Neural progenitor cell (in vitro differentiated cells): ENCODE measurements at regions not wholly inside any gene's neighbourhood (a gene's known extent, or its start where the extent isn't known, plus 50 kb on each side); places are given as distances from the start of the nearest gene placed in this dataset.

Source experiments
- EZH2phosphoT487 ChIP-seq: fragments of 200-600 bp; sonication (generic); IDR thresholded peaks from 2 replicates; pipeline ENCODE4 v1.6.1; 2017; ENCODE audit warnings: antibody characterized with exemption
- TF ChIP-seq, protein P1 (sequence below): fragments of 200-600 bp; sonication (generic); IDR thresholded peaks from 2 replicates; pipeline ENCODE4 v1.5.1; 2017; ENCODE audit warnings: antibody characterized with exemption, mild to moderate bottlenecking

DNA sequence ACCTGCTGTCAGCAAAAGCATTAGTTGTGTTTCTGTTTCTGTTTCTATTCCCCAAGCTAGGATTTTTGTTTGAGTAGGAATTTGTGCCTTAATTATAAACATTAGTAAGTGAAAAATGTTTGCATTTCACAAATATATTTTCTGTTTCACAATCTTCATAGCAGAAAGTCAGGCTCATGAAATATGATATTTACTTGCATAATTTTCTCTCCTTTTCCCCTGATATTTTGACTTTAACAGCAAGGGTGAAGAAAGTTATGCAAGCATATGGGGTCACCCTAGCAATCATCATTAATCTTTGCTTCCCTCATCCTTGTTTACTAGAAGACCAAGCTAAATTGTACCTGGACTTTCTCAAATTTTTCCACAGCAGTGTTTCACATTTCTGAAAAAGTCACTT, 140.3 kb upstream of the SEMA6D start:
- TF ChIP-seq, protein P1, sequence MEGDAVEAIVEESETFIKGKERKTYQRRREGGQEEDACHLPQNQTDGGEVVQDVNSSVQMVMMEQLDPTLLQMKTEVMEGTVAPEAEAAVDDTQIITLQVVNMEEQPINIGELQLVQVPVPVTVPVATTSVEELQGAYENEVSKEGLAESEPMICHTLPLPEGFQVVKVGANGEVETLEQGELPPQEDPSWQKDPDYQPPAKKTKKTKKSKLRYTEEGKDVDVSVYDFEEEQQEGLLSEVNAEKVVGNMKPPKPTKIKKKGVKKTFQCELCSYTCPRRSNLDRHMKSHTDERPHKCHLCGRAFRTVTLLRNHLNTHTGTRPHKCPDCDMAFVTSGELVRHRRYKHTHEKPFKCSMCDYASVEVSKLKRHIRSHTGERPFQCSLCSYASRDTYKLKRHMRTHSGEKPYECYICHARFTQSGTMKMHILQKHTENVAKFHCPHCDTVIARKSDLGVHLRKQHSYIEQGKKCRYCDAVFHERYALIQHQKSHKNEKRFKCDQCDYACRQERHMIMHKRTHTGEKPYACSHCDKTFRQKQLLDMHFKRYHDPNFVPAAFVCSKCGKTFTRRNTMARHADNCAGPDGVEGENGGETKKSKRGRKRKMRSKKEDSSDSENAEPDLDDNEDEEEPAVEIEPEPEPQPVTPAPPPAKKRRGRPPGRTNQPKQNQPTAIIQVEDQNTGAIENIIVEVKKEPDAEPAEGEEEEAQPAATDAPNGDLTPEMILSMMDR, result no peak
- TF ChIP-seq EZH2phosphoT487, result no peak
